IMR-90 (cell line): ENCODE measurements at regions not wholly inside any gene's neighbourhood (a gene's known extent, or its start where the extent isn't known, plus 50 kb on each side); places are given as distances from the start of the nearest gene placed in this dataset.
A peak's percentile ranks its signal among the peaks of the same experiment; 100 is the strongest.

ENCODE experiments used
- ATAC-seq: fragments of 200-7000 bp; cut with Tn5 transposase; 2 replicates; pipeline ENCODE4 v1.9.1; 2020; ENCODE audit warnings: low read depth, mild to moderate bottlenecking, moderate library complexity
- BruUV-seq: library from RNA; stranded (reverse); fragments of 400-500 nt; replicated peaks from 2 replicates; lab custom pipeline; 2021; lab: Mats Ljungman, UMichigan
- CTCF ChIA-PET: fragments of 300-600 bp; formaldehyde crosslinking; extraction: SDS; loops from one replicate; lab custom pipeline; 2021; ENCODE audit warnings: antibody characterized with exemption; lab: Yijun Ruan, JAX
- POLR2A ChIA-PET: fragments of 300-600 bp; sonication (Branson Sonifier 250); formaldehyde crosslinking; loops from one replicate; lab custom pipeline; 2022; ENCODE audit warnings: antibody characterized with exemption; ENCODE audit not compliant: unreplicated experiment; lab: Charles Lee
- DNase-seq: peaks from one replicate; pipeline ENCODE4 v3.0.0; 2013
- H2AFZ ChIP-seq: replicated peaks from 2 replicates; pipeline ENCODE3; 2013; ENCODE audit warnings: low read length, mild to moderate bottlenecking; ENCODE audit not compliant: poor library complexity
- H2AK5ac ChIP-seq: 2 replicates; pipeline ENCODE4 v1.6.1; 2013; ENCODE audit warnings: low read depth, low read length, inconsistent platforms
- H2AK9ac ChIP-seq: replicated peaks from 2 replicates; pipeline ENCODE3; 2013; ENCODE audit warnings: mild to moderate bottlenecking, low read depth, low read length, moderate library complexity; ENCODE audit not compliant: poor library complexity
- H2BK120ac ChIP-seq: 2 replicates; pipeline ENCODE4 v1.6.1; 2013; ENCODE audit warnings: low read depth, low read length, inconsistent platforms
- H2BK15ac ChIP-seq: 3 replicates; pipeline ENCODE4 v1.6.1; 2013; ENCODE audit warnings: low read depth, low read length, inconsistent platforms
- H2BK20ac ChIP-seq: 2 replicates; pipeline ENCODE4 v1.6.1; 2013; ENCODE audit warnings: low read depth, mild to moderate bottlenecking, inconsistent platforms, low read length, moderate library complexity
- H2BK5ac ChIP-seq: 2 replicates; pipeline ENCODE4 v1.6.1; 2013; ENCODE audit warnings: mild to moderate bottlenecking, low read depth, low read length, inconsistent platforms; ENCODE audit not compliant: poor library complexity, severe bottlenecking
- H3K14ac ChIP-seq: replicated peaks from 2 replicates; pipeline ENCODE4 v1.6.1; 2013; ENCODE audit warnings: low read depth, low read length, inconsistent platforms
- H3K18ac ChIP-seq: 2 replicates; pipeline ENCODE4 v1.6.1; 2013; ENCODE audit warnings: low read depth, low read length, control low read depth
- H3K23ac ChIP-seq: 2 replicates; pipeline ENCODE4 v1.6.1; 2013; ENCODE audit warnings: low read depth, low read length, inconsistent platforms
- H3K27ac ChIP-seq: 2 replicates; pipeline ENCODE4 v1.5.1; 2013; ENCODE audit warnings: mild to moderate bottlenecking, control low read depth, low read length; ENCODE audit not compliant: insufficient read depth
- H3K27me3 ChIP-seq: 2 replicates; pipeline ENCODE4 v1.6.1; 2013; ENCODE audit warnings: low read length; ENCODE audit not compliant: control insufficient read depth, insufficient read depth
- H3K36me3 ChIP-seq: 2 replicates; pipeline ENCODE4 v1.6.1; 2013; ENCODE audit warnings: low read length, mixed read lengths; ENCODE audit not compliant: control insufficient read depth, insufficient read depth
- H3K4ac ChIP-seq: 2 replicates; pipeline ENCODE4 v1.6.1; 2013; ENCODE audit warnings: low read depth, low read length, inconsistent platforms
- H3K4me1 ChIP-seq: 2 replicates; pipeline ENCODE4 v1.6.1; 2013; ENCODE audit warnings: low read length, mixed read lengths; ENCODE audit not compliant: control insufficient read depth, insufficient read depth
- H3K4me2 ChIP-seq: 2 replicates; pipeline ENCODE4 v1.6.1; 2013; ENCODE audit warnings: low read depth, mild to moderate bottlenecking, control low read depth, low read length, moderate library complexity
- H3K4me3 ChIP-seq: 2 replicates; pipeline ENCODE4 v1.5.1; 2013; ENCODE audit warnings: low read depth, mild to moderate bottlenecking, control low read depth, low read length, moderate library complexity; ENCODE audit not compliant: insufficient read depth
- H3K56ac ChIP-seq: 2 replicates; pipeline ENCODE4 v1.6.1; 2013; ENCODE audit warnings: low read length, inconsistent platforms; ENCODE audit not compliant: insufficient read depth; ENCODE audit errors: extremely low read depth
- H3K79me1 ChIP-seq, 2 experiments: 2 replicates each; pipeline ENCODE4 v1.6.1; 2013; ENCODE audit warnings: low read length in 2 of 2, inconsistent platforms in 1 of 2, low read depth in 1 of 2
- H3K9ac ChIP-seq: 2 replicates; pipeline ENCODE4 v1.6.1; 2013; ENCODE audit warnings: low read depth, low read length, control low read depth
- H3K9me1 ChIP-seq: 2 replicates; pipeline ENCODE4 v1.6.1; 2013; ENCODE audit warnings: low read length, inconsistent platforms; ENCODE audit not compliant: insufficient read depth
- H3K9me3 ChIP-seq: 2 replicates; pipeline ENCODE4 v1.6.1; 2013; ENCODE audit warnings: low read length; ENCODE audit not compliant: control insufficient read depth, insufficient read depth
- H4K20me1 ChIP-seq: 2 replicates; pipeline ENCODE4 v1.6.1; 2013; ENCODE audit warnings: low read length, inconsistent platforms; ENCODE audit not compliant: insufficient read depth
- H4K5ac ChIP-seq: 2 replicates; pipeline ENCODE4 v1.6.1; 2013; ENCODE audit warnings: mild to moderate bottlenecking, low read depth, low read length, control low read depth
- H4K8ac ChIP-seq, 2 experiments: 2 replicates each; pipeline ENCODE4 v1.6.1; 2013; ENCODE audit warnings: low read depth in 2 of 2, low read length in 2 of 2, control low read depth in 1 of 2, inconsistent platforms in 1 of 2
- H4K91ac ChIP-seq: 2 replicates; pipeline ENCODE4 v1.6.1; 2013; ENCODE audit warnings: low read depth, low read length, inconsistent platforms; ENCODE audit not compliant: insufficient read depth
- MXI1 ChIP-seq: IDR thresholded peaks from 2 replicates; pipeline ENCODE4 v1.6.1; 2012; ENCODE audit warnings: low read depth, mild to moderate bottlenecking, low read length, moderate library complexity, borderline replicate concordance
- RCOR1 ChIP-seq: IDR thresholded peaks from 2 replicates; pipeline ENCODE4 v1.6.1; 2012; ENCODE audit warnings: mild to moderate bottlenecking, low read length, improper control_type of control experiment; ENCODE audit not compliant: insufficient replicate concordance
- whole genome bisulfite sequencing, 2 experiments: methylation state at CpG; one replicate each; pipeline versions ENCODE4 v1.1.5 to v1.1.7; 2013; ENCODE audit warnings: missing lambda C conversion rate in 2 of 2; ENCODE audit not compliant: insufficient read length in 1 of 2; ENCODE audit errors: extremely low coverage in 2 of 2; 5-methylcytosine and 5-hydroxymethylcytosine counted together
- dilution Hi-C: fragments of 300-500 bp; cut with HindIII; formaldehyde crosslinking; loops from one replicate; pipeline ENCODE4 v1.14.3; 2018; ENCODE audit warnings: low sequenced_read_pairs; ENCODE audit not compliant: unreplicated experiment
- in situ Hi-C: fragments of 300-500 bp; cut with MboI; formaldehyde crosslinking; loops from 3 replicates; pipeline ENCODE4 v1.14.3; 2019; ENCODE audit warnings: low sequenced_read_pairs, inconsistent platforms, mixed read lengths
- intact Hi-C: fragments of 100-400 bp; cut with micrococcal nuclease; formaldehyde crosslinking; loops from 2 replicates; pipeline ENCODE4 v1.10.0; 2022

- TF ChIP-seq MXI1 (no peak), RCOR1 (no peak)
- Histone ChIP-seq H3K14ac (no peak overlapping the region), H3K9ac (no peak overlapping the region), H3K9me3 (no peaks in the 10 kb centered on the region), H4K5ac (no peak overlapping the region; the same call in 1 of the 2 replicates), H3K18ac (no peak overlapping the region), H4K8ac (no peak overlapping the region), H3K4ac (no peak overlapping the region), H2AK5ac (peak overlapping the region; percentile 10; the same call in 1 of the 2 replicates), H3K27ac (no peak overlapping the region), H3K4me1 (no peaks in the 10 kb centered on the region; the same call in 1 of the 2 replicates), H3K4me2 (no peak overlapping the region), H3K79me1 (no peaks in the 10 kb centered on the region), H3K36me3 (no peaks in the 10 kb centered on the region), H2AK9ac (no peak overlapping the region), H2BK5ac (no peak overlapping the region), H3K9me1 (no peaks in the 10 kb centered on the region), H4K91ac (no peak overlapping the region), H3K27me3 (peaks cover 18% of the 10 kb centered on the region), H3K4me3 (no peak overlapping the region), H3K23ac (no peak overlapping the region), H2BK15ac (peak overlapping the region; percentile 3; the same call in 1 of the 3 replicates), H2AFZ (no peak overlapping the region), H3K56ac (no peak overlapping the region), H4K20me1 (no peaks in the 10 kb centered on the region), H2BK20ac (no peak overlapping the region), H2BK120ac (no peak overlapping the region)
- no TSS peak for BruUV-seq
- ChIA-PET POLR2A (no interaction called here), CTCF (interaction anchor here (0.9 kb wide), 1 partner anchor 594 kb away, joined by 3 read pairs; no protein-coding TSS in a partner anchor)
- intact Hi-C loops: loop anchor here (1.0 to 10.0 kb wide), 6 partner anchors 89 to 906 kb away; partner anchors contain the start of gene KCTD12
- ATAC-seq: no peak
- dilution Hi-C loops: no loop called here
- in situ Hi-C loops: loop anchor here (5.0 to 25.0 kb wide), 3 partner anchors 594 to 909 kb away; no protein-coding TSS in a partner anchor
- no peak for DNase-seq
- no CpG with 5 or more reads among the region's 6 CpGs for WGBS, 2 experiments
These were observed 415.2 kb downstream of the KCTD12 start for GRCh38 chr13:76470991-76471390.
